HG03103 (cell line): ENCODE measurements at regions not wholly inside any gene's neighbourhood (a gene's known extent, or its start where the extent isn't known, plus 50 kb on each side); places are given as distances from the start of the nearest gene placed in this dataset.

ENCODE experiments used
- ATAC-seq: cut with Tn5 transposase; IDR thresholded peaks from one replicate; pipeline ENCODE4 v1.9.1; 2021; ENCODE audit warnings: low read depth; ENCODE audit not compliant: unreplicated experiment

GRCh38 chr5:21694567-21694966 lies 1158.6 kb downstream of the CDH12 start:
- ATAC-seq: no peak

GRCh38 chr5:21693591-21693990 lies 1159.6 kb downstream of the CDH12 start:
- no peak for ATAC-seq

- no peak for ATAC-seq
Measured at GRCh38 chr5:21689587-21689986, 1163.6 kb downstream of the CDH12 start.

GRCh38 chr5:21688655-21689054 lies 1164.5 kb downstream of the CDH12 start:
- ATAC-seq: no peak

GRCh38 chr5:21687621-21688020 lies 1165.5 kb downstream of the CDH12 start:
- ATAC-seq: no peak

- no peak for ATAC-seq
Measured at GRCh38 chr5:21686706-21687105, 1166.4 kb downstream of the CDH12 start.

- ATAC-seq: no peak
Measured at GRCh38 chr5:21685522-21685921, 1167.6 kb downstream of the CDH12 start.

- ATAC-seq: no peak
Measured at GRCh38 chr5:21684992-21685391, 1168.2 kb downstream of the CDH12 start.

GRCh38 chr5:21681911-21682310 lies 1171.2 kb downstream of the CDH12 start:
- ATAC-seq: no peak

- ATAC-seq: no peak
Measured at GRCh38 chr5:21680641-21681040, 1172.5 kb downstream of the CDH12 start.

GRCh38 chr5:21680196-21680595 lies 1172.9 kb downstream of the CDH12 start:
- ATAC-seq: no peak

- ATAC-seq: no peak
Measured at GRCh38 chr5:21678526-21678925, 1174.6 kb downstream of the CDH12 start.

- ATAC-seq: no peak
Measured at GRCh38 chr5:21672911-21673310, 1180.2 kb downstream of the CDH12 start.

- ATAC-seq: no peak
Measured at GRCh38 chr5:21672360-21672759, 1180.8 kb downstream of the CDH12 start.

GRCh38 chr5:21665524-21665923 lies 1187.6 kb downstream of the CDH12 start:
- no peak for ATAC-seq

GRCh38 chr5:21663082-21663481 lies 1190.1 kb downstream of the CDH12 start:
- no peak for ATAC-seq

- no peak for ATAC-seq
Measured at GRCh38 chr5:21661184-21661583, 1192.0 kb downstream of the CDH12 start.

GRCh38 chr5:21654556-21654955 lies 1198.6 kb downstream of the CDH12 start:
- ATAC-seq: no peak

- ATAC-seq: no peak
Measured at GRCh38 chr5:21649969-21650368, 1203.2 kb downstream of the CDH12 start.

- no peak for ATAC-seq
Measured at GRCh38 chr5:21646469-21646868, 1206.7 kb downstream of the CDH12 start.

GRCh38 chr5:21644032-21644431 lies 1209.1 kb downstream of the CDH12 start:
- no peak for ATAC-seq

GRCh38 chr5:21642312-21642711 lies 1210.8 kb downstream of the CDH12 start:
- ATAC-seq: no peak

GRCh38 chr5:21623831-21624230 lies 1229.3 kb downstream of the CDH12 start:
- no peak for ATAC-seq
